H9 (cell line): ENCODE measurements at regions not wholly inside any gene's neighbourhood (a gene's known extent, or its start where the extent isn't known, plus 50 kb on each side); places are given as distances from the start of the nearest gene placed in this dataset.
"Not testable (repeated sequence)": the region's sequence is repeated elsewhere in the genome, so short reads cannot be mapped to it uniquely, and the experiment has no call there.

Experiments
- DNase-seq: peaks from one replicate; pipeline ENCODE4 v3.0.0-alpha.2; 2017
- H2AFZ ChIP-seq: one replicate; pipeline ENCODE4 v1.6.1; 2013; ENCODE audit warnings: mild to moderate bottlenecking, low read length, control low read depth, moderate library complexity
- H2AK5ac ChIP-seq: 2 replicates; pipeline ENCODE4 v1.6.1; 2013; ENCODE audit warnings: low read length, control low read depth, mixed read lengths; ENCODE audit not compliant: insufficient read length
- H2BK120ac ChIP-seq: one replicate; pipeline ENCODE4 v1.6.1; 2013; ENCODE audit warnings: low read depth, mild to moderate bottlenecking, low read length, control low read depth, inconsistent platforms; ENCODE audit not compliant: poor library complexity, severe bottlenecking
- H2BK12ac ChIP-seq: 2 replicates; pipeline ENCODE4 v1.6.1; 2013; ENCODE audit warnings: low read length, control low read depth, mixed read lengths, low read depth; ENCODE audit not compliant: insufficient read length
- H2BK15ac ChIP-seq: 2 replicates; pipeline ENCODE4 v1.6.1; 2013; ENCODE audit warnings: low read depth, low read length, control low read depth
- H2BK20ac ChIP-seq: one replicate; pipeline ENCODE4 v1.6.1; 2013; ENCODE audit warnings: low read depth, mild to moderate bottlenecking, low read length, control low read depth, inconsistent platforms; ENCODE audit not compliant: poor library complexity, severe bottlenecking
- H2BK5ac ChIP-seq: 2 replicates; pipeline ENCODE4 v1.6.1; 2013; ENCODE audit warnings: low read length, control low read depth, mixed read lengths; ENCODE audit not compliant: insufficient read length
- H3K14ac ChIP-seq: 2 replicates; pipeline ENCODE4 v1.6.1; 2013; ENCODE audit warnings: low read length, control low read depth; ENCODE audit not compliant: insufficient read depth
- H3K18ac ChIP-seq: 2 replicates; pipeline ENCODE4 v1.6.1; 2013; ENCODE audit warnings: low read depth, mild to moderate bottlenecking, mixed read lengths, low read length, control low read depth; ENCODE audit not compliant: insufficient read length
- H3K23ac ChIP-seq: 2 replicates; pipeline ENCODE4 v1.6.1; 2013; ENCODE audit warnings: low read length, control low read depth, mixed read lengths, low read depth; ENCODE audit not compliant: insufficient read length
- H3K23me2 ChIP-seq: 2 replicates; pipeline ENCODE4 v1.6.1; 2013; ENCODE audit warnings: low read depth, mild to moderate bottlenecking, mixed read lengths, low read length, control low read depth; ENCODE audit not compliant: insufficient read length, poor library complexity, severe bottlenecking
- H3K27ac ChIP-seq: 2 replicates; pipeline ENCODE4 v1.5.1; 2013; ENCODE audit warnings: low read length, control low read depth, mixed read lengths, low read depth; ENCODE audit not compliant: insufficient read length
- H3K27me3 ChIP-seq: 2 replicates; pipeline ENCODE4 v1.6.1; 2013; ENCODE audit warnings: low read length, control low read depth, inconsistent platforms; ENCODE audit not compliant: insufficient read depth
- H3K4ac ChIP-seq: 2 replicates; pipeline ENCODE4 v1.6.1; 2013; ENCODE audit warnings: low read depth, mild to moderate bottlenecking, control low read depth, inconsistent platforms, low read length, moderate library complexity
- H3K4me1 ChIP-seq: 2 replicates; pipeline ENCODE4 v1.6.1; 2013; ENCODE audit warnings: low read length, control low read depth, inconsistent platforms; ENCODE audit not compliant: insufficient read depth
- H3K4me2 ChIP-seq: 2 replicates; pipeline ENCODE4 v1.6.1; 2013; ENCODE audit warnings: low read length, control low read depth, mixed read lengths; ENCODE audit not compliant: insufficient read length, insufficient read depth
- H3K56ac ChIP-seq: 2 replicates; pipeline ENCODE4 v1.6.1; 2013; ENCODE audit warnings: low read depth, mild to moderate bottlenecking, mixed read lengths, low read length, control low read depth; ENCODE audit not compliant: insufficient read length
- H3K79me1 ChIP-seq: 2 replicates; pipeline ENCODE4 v1.6.1; 2013; ENCODE audit warnings: low read depth, mild to moderate bottlenecking, moderate library complexity, low read length, control low read depth, inconsistent platforms; ENCODE audit not compliant: insufficient read depth, poor library complexity, severe bottlenecking
- H3K79me2 ChIP-seq: 2 replicates; pipeline ENCODE4 v1.6.1; 2013; ENCODE audit warnings: low read length, control low read depth, inconsistent platforms; ENCODE audit not compliant: insufficient read depth
- H3K9ac ChIP-seq: 2 replicates; pipeline ENCODE4 v1.6.1; 2013; ENCODE audit warnings: low read length, control low read depth, mixed read lengths; ENCODE audit not compliant: insufficient read length; ENCODE audit errors: extremely low read depth
- H3K9me3 ChIP-seq: one replicate; pipeline ENCODE4 v1.6.1; 2013; ENCODE audit warnings: low read depth, low read length, inconsistent platforms; ENCODE audit not compliant: control insufficient read depth
- H3T11ph ChIP-seq: one replicate; pipeline ENCODE4 v1.6.1; 2013; ENCODE audit warnings: mild to moderate bottlenecking, low read length, control low read depth, inconsistent platforms
- H4K20me1 ChIP-seq: one replicate; pipeline ENCODE4 v1.6.1; 2013; ENCODE audit not compliant: control insufficient read depth, insufficient read length, insufficient read depth
- H4K5ac ChIP-seq: 2 replicates; pipeline ENCODE4 v1.6.1; 2013; ENCODE audit warnings: low read depth, mild to moderate bottlenecking, mixed read lengths, low read length, control low read depth; ENCODE audit not compliant: insufficient read length
- H4K8ac ChIP-seq: replicated peaks from 2 replicates; pipeline ENCODE4 v1.6.1; 2013; ENCODE audit warnings: low read length, control low read depth, mixed read lengths, low read depth; ENCODE audit not compliant: insufficient read length
- H4K91ac ChIP-seq: 2 replicates; pipeline ENCODE4 v1.6.1; 2013; ENCODE audit warnings: low read depth, mild to moderate bottlenecking, moderate library complexity, mixed read lengths, low read length, control low read depth; ENCODE audit not compliant: insufficient read length
- H3K27ac Mint-ChIP-seq, 3 experiments: 2 replicates in 2 of 3; 3 replicates in 1 of 3; pipeline ENCODE4 v1.8.0; 2020 to 2021; ENCODE audit warnings: mixed read lengths in 3 of 3, mild to moderate bottlenecking in 1 of 3, moderate library complexity in 1 of 3
- H3K27me3 Mint-ChIP-seq: 2 replicates; pipeline ENCODE4 v1.8.0; 2021; ENCODE audit warnings: low read depth, mild to moderate bottlenecking, moderate library complexity, mixed read lengths
- H3K36me3 Mint-ChIP-seq, 3 experiments: 2 replicates in 2 of 3; 3 replicates in 1 of 3; pipeline ENCODE4 v1.8.0; 2020 to 2021; ENCODE audit warnings: low read depth in 3 of 3, mixed read lengths in 3 of 3; ENCODE audit not compliant: insufficient read depth in 1 of 3
- H3K4me1 Mint-ChIP-seq, 2 experiments: 2 replicates each; pipeline ENCODE4 v1.8.0; 2020; ENCODE audit warnings: mixed read lengths in 2 of 2
- H3K4me3 Mint-ChIP-seq, 2 experiments: 2 replicates in 1 of 2; 3 replicates in 1 of 2; pipeline ENCODE4 v1.8.0; 2020 to 2021; ENCODE audit warnings: mild to moderate bottlenecking in 2 of 2, mixed read lengths in 2 of 2, moderate library complexity in 1 of 2
- H3K9me3 Mint-ChIP-seq, 2 experiments: 2 replicates in 1 of 2; 3 replicates in 1 of 2; pipeline ENCODE4 v1.8.0; 2020; ENCODE audit warnings: mild to moderate bottlenecking in 2 of 2, mixed read lengths in 2 of 2, moderate library complexity in 1 of 2
- WGBS: extraction: QIAGEN DNeasy Blood & Tissue Kit; methylation state at CpG from one replicate; pipeline ENCODE4 v1.1.7; 2013; ENCODE audit warnings: missing lambda C conversion rate, low lambda C conversion rate, mixed read lengths; ENCODE audit not compliant: insufficient read length; ENCODE audit errors: extremely low coverage; 5-methylcytosine and 5-hydroxymethylcytosine counted together

GRCh38 chr12:131311279-131311722 is 357.6 kb downstream of the ADGRD1 start:
- H2BK5ac ChIP-seq, H3K23ac ChIP-seq, H3K79me1 ChIP-seq, H3K4me3 Mint-ChIP-seq, H3K23me2 ChIP-seq, H3K4me1 ChIP-seq, H2BK12ac ChIP-seq, H4K91ac ChIP-seq, H2BK15ac ChIP-seq, H2AK5ac ChIP-seq, H3K79me2 ChIP-seq, H3K9ac ChIP-seq, H2BK120ac ChIP-seq, H3K27ac ChIP-seq, H3K56ac ChIP-seq, H3T11ph ChIP-seq, H3K4me2 ChIP-seq, H4K20me1 ChIP-seq, H3K4ac ChIP-seq, H3K36me3 Mint-ChIP-seq, H4K8ac ChIP-seq, H2BK20ac ChIP-seq, H4K5ac ChIP-seq, H3K18ac ChIP-seq, H3K27me3 ChIP-seq, H3K27ac Mint-ChIP-seq, H3K27me3 Mint-ChIP-seq, H2AFZ ChIP-seq, H3K14ac ChIP-seq, H3K9me3 ChIP-seq: not testable (repeated sequence)
- Mint-ChIP-seq H3K4me1 (peaks cover 19 to 26% of the 10 kb centered on the region in 2 experiments), H3K9me3 (peaks cover 8 to 11% of the 10 kb centered on the region in 2 experiments)
- DNase-seq = peak; percentile 80
- WGBS = no CpG with 5 or more reads among the region's 12 CpGs
